ENCODE measurements at regions not wholly inside any gene's neighbourhood (a gene's known extent, or its start where the extent isn't known, plus 50 kb on each side); places are given as distances from the start of the nearest gene placed in this dataset.

DNA sequence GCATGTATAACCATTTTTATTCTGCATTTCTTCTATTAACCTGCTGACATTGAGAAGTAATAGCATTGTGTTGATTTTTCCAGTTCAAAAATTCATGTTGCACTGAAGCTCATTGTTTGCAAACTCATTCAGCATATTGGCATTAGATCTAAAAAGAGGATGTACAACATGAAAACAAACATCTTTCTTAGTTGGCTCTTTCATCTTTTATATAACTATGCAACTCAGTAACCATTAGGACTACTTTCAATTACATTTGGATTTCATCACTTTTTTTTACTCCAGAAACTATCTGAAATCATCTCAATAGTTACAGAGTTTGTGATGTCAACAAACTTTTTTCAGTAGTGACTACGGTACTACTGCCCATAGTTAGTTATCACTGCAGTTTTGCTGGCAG lies 346.0 kb upstream of the EPHA5 start:
- TF ChIP-seq, protein P1, sequence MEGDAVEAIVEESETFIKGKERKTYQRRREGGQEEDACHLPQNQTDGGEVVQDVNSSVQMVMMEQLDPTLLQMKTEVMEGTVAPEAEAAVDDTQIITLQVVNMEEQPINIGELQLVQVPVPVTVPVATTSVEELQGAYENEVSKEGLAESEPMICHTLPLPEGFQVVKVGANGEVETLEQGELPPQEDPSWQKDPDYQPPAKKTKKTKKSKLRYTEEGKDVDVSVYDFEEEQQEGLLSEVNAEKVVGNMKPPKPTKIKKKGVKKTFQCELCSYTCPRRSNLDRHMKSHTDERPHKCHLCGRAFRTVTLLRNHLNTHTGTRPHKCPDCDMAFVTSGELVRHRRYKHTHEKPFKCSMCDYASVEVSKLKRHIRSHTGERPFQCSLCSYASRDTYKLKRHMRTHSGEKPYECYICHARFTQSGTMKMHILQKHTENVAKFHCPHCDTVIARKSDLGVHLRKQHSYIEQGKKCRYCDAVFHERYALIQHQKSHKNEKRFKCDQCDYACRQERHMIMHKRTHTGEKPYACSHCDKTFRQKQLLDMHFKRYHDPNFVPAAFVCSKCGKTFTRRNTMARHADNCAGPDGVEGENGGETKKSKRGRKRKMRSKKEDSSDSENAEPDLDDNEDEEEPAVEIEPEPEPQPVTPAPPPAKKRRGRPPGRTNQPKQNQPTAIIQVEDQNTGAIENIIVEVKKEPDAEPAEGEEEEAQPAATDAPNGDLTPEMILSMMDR (conservative IDR thresholded peaks at IDR 0.05; ENCODE audit: low read length), result no peak
- no peak for TF ChIP-seq EZH2phosphoT487 (IDR thresholded peaks at IDR 0.05; ENCODE audit: borderline replicate concordance, low read depth, low read length)

All from OCI-LY7 (cell line).